ENCODE measurements at regions not wholly inside any gene's neighbourhood (a gene's known extent, or its start where the extent isn't known, plus 50 kb on each side); places are given as distances from the start of the nearest gene placed in this dataset.
"Not testable (repeated sequence)": the region's sequence is repeated elsewhere in the genome, so short reads cannot be mapped to it uniquely, and the experiment has no call there.

DNA sequence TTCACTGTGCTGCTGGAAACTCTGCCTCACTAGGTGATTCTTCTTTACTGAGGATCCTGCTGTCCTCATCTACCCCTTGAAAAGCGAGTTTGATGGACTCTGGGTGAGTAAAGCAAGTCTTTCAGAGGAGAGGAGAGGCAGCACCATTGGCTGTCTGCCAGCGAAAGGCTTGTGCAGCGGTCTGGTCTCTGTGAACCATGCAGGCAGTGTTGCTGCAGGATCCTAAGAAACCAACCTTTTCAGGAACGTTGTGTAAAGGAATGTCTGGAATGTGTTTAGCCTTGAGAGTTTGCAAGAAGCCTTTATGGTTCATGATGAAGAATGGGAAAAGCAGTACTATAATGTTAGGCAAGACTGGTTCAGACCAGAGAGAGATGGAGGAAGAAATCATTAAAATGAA lies 53.4 kb upstream of the CCN1 start:
- TF ChIP-seq, protein P1, sequence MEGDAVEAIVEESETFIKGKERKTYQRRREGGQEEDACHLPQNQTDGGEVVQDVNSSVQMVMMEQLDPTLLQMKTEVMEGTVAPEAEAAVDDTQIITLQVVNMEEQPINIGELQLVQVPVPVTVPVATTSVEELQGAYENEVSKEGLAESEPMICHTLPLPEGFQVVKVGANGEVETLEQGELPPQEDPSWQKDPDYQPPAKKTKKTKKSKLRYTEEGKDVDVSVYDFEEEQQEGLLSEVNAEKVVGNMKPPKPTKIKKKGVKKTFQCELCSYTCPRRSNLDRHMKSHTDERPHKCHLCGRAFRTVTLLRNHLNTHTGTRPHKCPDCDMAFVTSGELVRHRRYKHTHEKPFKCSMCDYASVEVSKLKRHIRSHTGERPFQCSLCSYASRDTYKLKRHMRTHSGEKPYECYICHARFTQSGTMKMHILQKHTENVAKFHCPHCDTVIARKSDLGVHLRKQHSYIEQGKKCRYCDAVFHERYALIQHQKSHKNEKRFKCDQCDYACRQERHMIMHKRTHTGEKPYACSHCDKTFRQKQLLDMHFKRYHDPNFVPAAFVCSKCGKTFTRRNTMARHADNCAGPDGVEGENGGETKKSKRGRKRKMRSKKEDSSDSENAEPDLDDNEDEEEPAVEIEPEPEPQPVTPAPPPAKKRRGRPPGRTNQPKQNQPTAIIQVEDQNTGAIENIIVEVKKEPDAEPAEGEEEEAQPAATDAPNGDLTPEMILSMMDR (IDR thresholded peaks at IDR 0.05), result not testable (repeated sequence)
- TF ChIP-seq POLR2A (IDR thresholded peaks at IDR 0.05), result not testable (repeated sequence)
